IPS-18c (cell line): ENCODE measurements at regions not wholly inside any gene's neighbourhood (a gene's known extent, or its start where the extent isn't known, plus 50 kb on each side); places are given as distances from the start of the nearest gene placed in this dataset.

ENCODE experiments used
- H3K4me3 ChIP-seq: 2 replicates; pipeline ENCODE4 v1.7.0; 2013; ENCODE audit warnings: low read depth, mild to moderate bottlenecking, low read length, moderate library complexity; ENCODE audit not compliant: insufficient read depth
- H3K9me3 ChIP-seq: one replicate; pipeline ENCODE4 v1.6.1; 2013; ENCODE audit warnings: mild to moderate bottlenecking, low read length, moderate library complexity; ENCODE audit not compliant: control insufficient read depth, insufficient read depth

- Histone ChIP-seq H3K4me3 (no peak overlapping the region), H3K9me3 (peaks cover 3% of the 10 kb centered on the region)
Measured at GRCh38 chr17:72485596-72485995, 364.8 kb downstream of the SOX9 start.

GRCh38 chr17:72486806-72487205, 366.0 kb downstream of the SOX9 start:
- Histone ChIP-seq H3K4me3 (no peak overlapping the region), H3K9me3 (peaks cover 3% of the 10 kb centered on the region)

GRCh38 chr17:72487731-72488494, 367.1 kb downstream of the SOX9 start:
- H3K4me3 ChIP-seq, result no peak overlapping the region
- H3K9me3 ChIP-seq, result no peaks in the 10 kb centered on the region

- no peak overlapping the region for H3K4me3 ChIP-seq
- H3K9me3 ChIP-seq, result no peaks in the 10 kb centered on the region
Measured at GRCh38 chr17:72488555-72489271, 367.9 kb downstream of the SOX9 start.

GRCh38 chr17:72489272-72489641, 368.4 kb downstream of the SOX9 start:
- H3K4me3 ChIP-seq, result no peak overlapping the region
- no peaks in the 10 kb centered on the region for H3K9me3 ChIP-seq

- H3K4me3 ChIP-seq, result no peak overlapping the region
Measured at GRCh38 chr17:72491102-72491501, 370.3 kb downstream of the SOX9 start.

GRCh38 chr17:72492494-72492893, 371.7 kb downstream of the SOX9 start:
- Histone ChIP-seq H3K4me3 (no peak overlapping the region), H3K9me3 (no peaks in the 10 kb centered on the region)

More at GRCh38 chr17:72491102-72491501, 370.3 kb downstream of the SOX9 start:
- no peaks in the 10 kb centered on the region for H3K9me3 ChIP-seq

GRCh38 chr17:72492941-72493340, 372.1 kb downstream of the SOX9 start:
- Histone ChIP-seq H3K9me3 (no peaks in the 10 kb centered on the region), H3K4me3 (no peak overlapping the region)

GRCh38 chr17:72494566-72494965, 373.7 kb downstream of the SOX9 start:
- H3K4me3 ChIP-seq, result no peak overlapping the region
- H3K9me3 ChIP-seq, result no peaks in the 10 kb centered on the region

- H3K9me3 ChIP-seq, result no peaks in the 10 kb centered on the region
- H3K4me3 ChIP-seq, result no peak overlapping the region
Measured at GRCh38 chr17:72496461-72496860, 375.6 kb downstream of the SOX9 start.

- H3K4me3 ChIP-seq, result no peak overlapping the region
- H3K9me3 ChIP-seq, result no peaks in the 10 kb centered on the region
Measured at GRCh38 chr17:72497915-72498314, 377.1 kb downstream of the SOX9 start.

- Histone ChIP-seq H3K4me3 (no peak overlapping the region), H3K9me3 (no peaks in the 10 kb centered on the region)
Measured at GRCh38 chr17:72498364-72499210, 377.8 kb downstream of the SOX9 start.

GRCh38 chr17:72501404-72502370, 380.9 kb downstream of the SOX9 start:
- no peak overlapping the region for H3K4me3 ChIP-seq
- H3K9me3 ChIP-seq, result no peaks in the 10 kb centered on the region

- no peaks in the 10 kb centered on the region for H3K9me3 ChIP-seq
- H3K4me3 ChIP-seq, result no peak overlapping the region
Measured at GRCh38 chr17:72502371-72503341, 381.8 kb downstream of the SOX9 start.

- no peaks in the 10 kb centered on the region for H3K9me3 ChIP-seq
- no peak overlapping the region for H3K4me3 ChIP-seq
Measured at GRCh38 chr17:72503556-72503955, 382.7 kb downstream of the SOX9 start.

- Histone ChIP-seq H3K9me3 (no peaks in the 10 kb centered on the region), H3K4me3 (no peak overlapping the region)
Measured at GRCh38 chr17:72504783-72505182, 384.0 kb downstream of the SOX9 start.
